ENCODE measurements at regions not wholly inside any gene's neighbourhood (a gene's known extent, or its start where the extent isn't known, plus 50 kb on each side); places are given as distances from the start of the nearest gene placed in this dataset.

DNA sequence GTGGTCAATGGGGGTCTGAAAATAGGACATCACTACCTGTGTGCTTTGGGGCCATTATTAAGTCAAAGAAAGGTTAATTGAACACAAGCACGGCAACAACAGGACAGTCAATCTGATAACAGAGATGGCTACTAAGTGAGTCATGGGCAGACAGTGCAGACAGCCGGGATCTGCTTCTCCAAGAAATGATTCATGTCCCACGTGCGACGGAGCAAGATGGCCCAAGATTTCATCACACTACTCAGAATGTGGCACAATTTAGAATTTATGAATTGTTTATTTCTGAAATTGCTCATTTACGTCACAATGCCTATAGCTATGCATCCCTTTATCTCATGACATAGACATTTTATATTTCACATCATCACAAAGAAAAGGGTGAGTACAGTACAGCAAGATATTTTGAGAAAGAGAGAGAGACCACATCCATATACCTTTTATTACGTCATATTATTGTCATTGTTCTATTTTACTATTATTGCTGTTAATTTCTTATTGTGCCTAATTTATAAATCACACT is 770.6 kb upstream of the NR2F2 start:
- Histone ChIP-seq H3K9ac (ENCODE audit: insufficient read length, low read depth) (no peak overlapping the region), H3K9me3 (ENCODE audit: insufficient read depth, low read length) (no peaks in the 10 kb centered on the region), H3K4me1 (ENCODE audit: insufficient read depth, insufficient read length) (no peaks in the 10 kb centered on the region), H3K27me3 (ENCODE audit: insufficient read depth, insufficient read length) (no peaks in the 10 kb centered on the region), H3K36me3 (ENCODE audit: insufficient read depth, insufficient read length, low read length) (no peaks in the 10 kb centered on the region), H3K4me3 (ENCODE audit: insufficient read length, low read depth) (no peak overlapping the region)
- no peak for TF ChIP-seq SUZ12 (IDR thresholded peaks at IDR 0.05; ENCODE audit: extremely low read depth, insufficient read depth, insufficient read length)
- TF ChIP-seq ZNF274 (IDR thresholded peaks at IDR 0.05; ENCODE audit: low read depth, low read length) = no peak
- TF ChIP-seq YY1 (IDR thresholded peaks at IDR 0.05; ENCODE audit: insufficient read depth, insufficient read length) = no peak
- no peak for DNase-seq (ENCODE audit: low read depth, low spot score)

GRCh38 chr15:95561463-95561862 is 769.0 kb upstream of the NR2F2 start:
- TF ChIP-seq ZNF274 (IDR thresholded peaks at IDR 0.05; ENCODE audit: low read depth, low read length) (no peak), SUZ12 (IDR thresholded peaks at IDR 0.05; ENCODE audit: extremely low read depth, insufficient read depth, insufficient read length) (no peak), YY1 (IDR thresholded peaks at IDR 0.05; ENCODE audit: insufficient read depth, insufficient read length) (no peak)
- Histone ChIP-seq H3K36me3 (ENCODE audit: insufficient read depth, insufficient read length, low read length) (no peaks in the 10 kb centered on the region), H3K9me3 (ENCODE audit: insufficient read depth, low read length) (no peaks in the 10 kb centered on the region), H3K4me1 (ENCODE audit: insufficient read depth, insufficient read length) (no peaks in the 10 kb centered on the region), H3K9ac (ENCODE audit: insufficient read length, low read depth) (no peak overlapping the region), H3K4me3 (ENCODE audit: insufficient read length, low read depth) (no peak overlapping the region), H3K27me3 (ENCODE audit: insufficient read depth, insufficient read length) (no peaks in the 10 kb centered on the region)
- DNase-seq (ENCODE audit: low read depth, low spot score) = no peak

GRCh38 chr15:95563634-95564033 is 766.9 kb upstream of the NR2F2 start:
- Histone ChIP-seq H3K36me3 (ENCODE audit: insufficient read depth, insufficient read length, low read length) (no peaks in the 10 kb centered on the region), H3K9me3 (ENCODE audit: insufficient read depth, low read length) (no peaks in the 10 kb centered on the region), H3K4me3 (ENCODE audit: insufficient read length, low read depth) (no peak overlapping the region), H3K27me3 (ENCODE audit: insufficient read depth, insufficient read length) (no peaks in the 10 kb centered on the region), H3K4me1 (ENCODE audit: insufficient read depth, insufficient read length) (no peaks in the 10 kb centered on the region), H3K9ac (ENCODE audit: insufficient read length, low read depth) (no peak overlapping the region)
- no peak for TF ChIP-seq SUZ12 (IDR thresholded peaks at IDR 0.05; ENCODE audit: extremely low read depth, insufficient read depth, insufficient read length)
- TF ChIP-seq YY1 (IDR thresholded peaks at IDR 0.05; ENCODE audit: insufficient read depth, insufficient read length) = no peak
- no peak for TF ChIP-seq ZNF274 (IDR thresholded peaks at IDR 0.05; ENCODE audit: low read depth, low read length)
- no peak for DNase-seq (ENCODE audit: low read depth, low spot score)

GRCh38 chr15:95565016-95565600 is 765.4 kb upstream of the NR2F2 start:
- TF ChIP-seq SUZ12 (IDR thresholded peaks at IDR 0.05; ENCODE audit: extremely low read depth, insufficient read depth, insufficient read length) = no peak
- TF ChIP-seq ZNF274 (IDR thresholded peaks at IDR 0.05; ENCODE audit: low read depth, low read length) = no peak
- no peak for TF ChIP-seq YY1 (IDR thresholded peaks at IDR 0.05; ENCODE audit: insufficient read depth, insufficient read length)
- Histone ChIP-seq H3K36me3 (ENCODE audit: insufficient read depth, insufficient read length, low read length) (no peaks in the 10 kb centered on the region), H3K9ac (ENCODE audit: insufficient read length, low read depth) (no peak overlapping the region), H3K4me3 (ENCODE audit: insufficient read length, low read depth) (no peak overlapping the region), H3K4me1 (ENCODE audit: insufficient read depth, insufficient read length) (no peaks in the 10 kb centered on the region), H3K27me3 (ENCODE audit: insufficient read depth, insufficient read length) (no peaks in the 10 kb centered on the region), H3K9me3 (ENCODE audit: insufficient read depth, low read length) (no peaks in the 10 kb centered on the region)
- no peak for DNase-seq (ENCODE audit: low read depth, low spot score)

DNA sequence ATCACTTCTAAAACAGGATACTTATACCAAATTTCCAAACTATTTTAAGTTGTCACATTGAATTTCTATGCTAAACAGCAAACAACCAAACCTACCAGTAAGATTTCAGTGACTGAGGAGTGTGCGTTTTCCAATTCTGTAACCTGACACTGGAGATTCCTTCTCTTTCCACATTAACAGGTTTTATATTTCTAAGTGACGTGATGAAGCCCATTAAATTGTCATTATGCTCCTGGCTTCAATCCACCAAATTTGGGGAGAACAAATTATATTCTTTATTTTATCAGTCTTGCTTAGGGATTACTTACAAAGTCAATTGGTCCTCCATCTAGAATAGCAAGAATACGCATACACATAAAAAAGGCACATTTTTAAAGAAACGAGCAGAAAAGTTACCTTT is 764.8 kb upstream of the NR2F2 start:
- DNase-seq (ENCODE audit: low read depth, low spot score) = no peak
- Histone ChIP-seq H3K9ac (ENCODE audit: insufficient read length, low read depth) (no peak overlapping the region), H3K36me3 (ENCODE audit: insufficient read depth, insufficient read length, low read length) (no peaks in the 10 kb centered on the region), H3K4me3 (ENCODE audit: insufficient read length, low read depth) (no peak overlapping the region), H3K4me1 (ENCODE audit: insufficient read depth, insufficient read length) (no peaks in the 10 kb centered on the region), H3K9me3 (ENCODE audit: insufficient read depth, low read length) (no peaks in the 10 kb centered on the region), H3K27me3 (ENCODE audit: insufficient read depth, insufficient read length) (no peaks in the 10 kb centered on the region)
- TF ChIP-seq ZNF274 (IDR thresholded peaks at IDR 0.05; ENCODE audit: low read depth, low read length) (no peak), YY1 (IDR thresholded peaks at IDR 0.05; ENCODE audit: insufficient read depth, insufficient read length) (no peak), SUZ12 (IDR thresholded peaks at IDR 0.05; ENCODE audit: extremely low read depth, insufficient read depth, insufficient read length) (no peak)

DNA sequence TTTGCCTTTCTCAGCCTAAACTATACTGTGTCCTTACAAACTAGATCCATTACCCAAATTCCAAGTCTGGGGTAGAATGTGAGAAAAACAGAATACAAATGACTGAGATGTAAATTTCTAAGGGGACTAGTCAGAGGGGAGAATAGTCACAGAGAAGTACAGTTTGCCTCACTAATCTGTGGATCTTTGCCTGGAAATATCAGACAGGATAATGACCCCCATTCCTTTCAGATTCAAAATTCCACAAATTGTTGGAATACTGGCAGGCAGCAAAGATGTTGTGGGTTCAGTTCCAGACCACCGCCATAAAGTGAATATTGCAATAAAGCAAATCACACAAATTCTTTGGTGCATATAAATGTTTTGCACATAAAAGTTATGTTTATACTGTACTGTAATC is 762.8 kb upstream of the NR2F2 start:
- Histone ChIP-seq H3K4me3 (ENCODE audit: insufficient read length, low read depth) (no peak overlapping the region), H3K9ac (ENCODE audit: insufficient read length, low read depth) (no peak overlapping the region), H3K36me3 (ENCODE audit: insufficient read depth, insufficient read length, low read length) (no peaks in the 10 kb centered on the region), H3K4me1 (ENCODE audit: insufficient read depth, insufficient read length) (no peaks in the 10 kb centered on the region), H3K27me3 (ENCODE audit: insufficient read depth, insufficient read length) (no peaks in the 10 kb centered on the region), H3K9me3 (ENCODE audit: insufficient read depth, low read length) (no peaks in the 10 kb centered on the region)
- TF ChIP-seq YY1 (IDR thresholded peaks at IDR 0.05; ENCODE audit: insufficient read depth, insufficient read length) = no peak
- DNase-seq (ENCODE audit: low read depth, low spot score) = no peak

- no peak overlapping the region for H3K4me3 ChIP-seq (ENCODE audit: insufficient read length, low read depth)
- H3K9me3 ChIP-seq (ENCODE audit: insufficient read depth, low read length) = no peaks in the 10 kb centered on the region
- H3K27me3 ChIP-seq (ENCODE audit: insufficient read depth, insufficient read length) = no peaks in the 10 kb centered on the region
- no peak overlapping the region for H3K9ac ChIP-seq (ENCODE audit: insufficient read length, low read depth)
- TF ChIP-seq YY1 (IDR thresholded peaks at IDR 0.05; ENCODE audit: insufficient read depth, insufficient read length) (no peak), SUZ12 (IDR thresholded peaks at IDR 0.05; ENCODE audit: extremely low read depth, insufficient read depth, insufficient read length) (no peak), ZNF274 (IDR thresholded peaks at IDR 0.05; ENCODE audit: low read depth, low read length) (no peak)
- no peaks in the 10 kb centered on the region for H3K4me1 ChIP-seq (ENCODE audit: insufficient read depth, insufficient read length)
- no peaks in the 10 kb centered on the region for H3K36me3 ChIP-seq (ENCODE audit: insufficient read depth, insufficient read length, low read length)
- DNase-seq (ENCODE audit: low read depth, low spot score) = no peak
These were observed 756.4 kb upstream of the NR2F2 start for GRCh38 chr15:95574053-95574452.
